Hematopoietic multipotent progenitor cell treated with erythropoietin and hydrocortisone succinate and interleukin-3 and kit ligand, for 4 days (in vitro differentiated cells): ENCODE measurements at regions not wholly inside any gene's neighbourhood (a gene's known extent, or its start where the extent isn't known, plus 50 kb on each side); places are given as distances from the start of the nearest gene placed in this dataset.
A peak's percentile ranks its signal among the peaks of the same experiment; 100 is the strongest.
"Not testable (repeated sequence)": the region's sequence is repeated elsewhere in the genome, so short reads cannot be mapped to it uniquely, and the experiment has no call there.

Experiments
- DNase-seq: peaks from one replicate; pipeline ENCODE4 v3.0.0-alpha.2; 2015

GRCh38 chr2:111661286-111661940 lies 222.6 kb downstream of the ANAPC1 start:
- DNase-seq = no peak

- DNase-seq = no peak
Measured at GRCh38 chr2:111662039-111662770, 221.8 kb downstream of the ANAPC1 start.

- DNase-seq = no peak
Measured at GRCh38 chr2:111662771-111663470, 221.1 kb downstream of the ANAPC1 start.

GRCh38 chr2:111663471-111664274 lies 220.3 kb downstream of the ANAPC1 start:
- peak; percentile 77 for DNase-seq

GRCh38 chr2:111664275-111664850 lies 219.6 kb downstream of the ANAPC1 start:
- no peak for DNase-seq

GRCh38 chr2:111665011-111665410 lies 219.0 kb downstream of the ANAPC1 start:
- no peak for DNase-seq

GRCh38 chr2:111665551-111666116 lies 218.4 kb downstream of the ANAPC1 start:
- no peak for DNase-seq

GRCh38 chr2:111666160-111666559 lies 217.8 kb downstream of the ANAPC1 start:
- no peak for DNase-seq

- no peak for DNase-seq
Measured at GRCh38 chr2:111667001-111667400, 217.0 kb downstream of the ANAPC1 start.

- DNase-seq = peak; percentile 71
Measured at GRCh38 chr2:111667542-111668273, 216.3 kb downstream of the ANAPC1 start.

- no peak for DNase-seq
Measured at GRCh38 chr2:111668274-111668616, 215.7 kb downstream of the ANAPC1 start.

GRCh38 chr2:111668741-111669140 lies 215.3 kb downstream of the ANAPC1 start:
- DNase-seq = no peak

- peak; percentile 47 for DNase-seq
Measured at GRCh38 chr2:111669928-111670695, 213.9 kb downstream of the ANAPC1 start.

GRCh38 chr2:111670776-111671175 lies 213.2 kb downstream of the ANAPC1 start:
- no peak for DNase-seq

GRCh38 chr2:111671426-111672150 lies 212.4 kb downstream of the ANAPC1 start:
- DNase-seq = no peak

GRCh38 chr2:111672641-111673040 lies 211.4 kb downstream of the ANAPC1 start:
- not testable (repeated sequence) for DNase-seq

- DNase-seq = no peak
Measured at GRCh38 chr2:111673526-111673925, 210.5 kb downstream of the ANAPC1 start.

- peak; percentile 21 for DNase-seq
Measured at GRCh38 chr2:111675419-111676194, 208.4 kb downstream of the ANAPC1 start.

- no peak for DNase-seq
Measured at GRCh38 chr2:111676291-111676822, 207.6 kb downstream of the ANAPC1 start.
